ENCODE measurements at regions not wholly inside any gene's neighbourhood (a gene's known extent, or its start where the extent isn't known, plus 50 kb on each side); places are given as distances from the start of the nearest gene placed in this dataset.
A peak's percentile ranks its signal among the peaks of the same experiment; 100 is the strongest.

DNA sequence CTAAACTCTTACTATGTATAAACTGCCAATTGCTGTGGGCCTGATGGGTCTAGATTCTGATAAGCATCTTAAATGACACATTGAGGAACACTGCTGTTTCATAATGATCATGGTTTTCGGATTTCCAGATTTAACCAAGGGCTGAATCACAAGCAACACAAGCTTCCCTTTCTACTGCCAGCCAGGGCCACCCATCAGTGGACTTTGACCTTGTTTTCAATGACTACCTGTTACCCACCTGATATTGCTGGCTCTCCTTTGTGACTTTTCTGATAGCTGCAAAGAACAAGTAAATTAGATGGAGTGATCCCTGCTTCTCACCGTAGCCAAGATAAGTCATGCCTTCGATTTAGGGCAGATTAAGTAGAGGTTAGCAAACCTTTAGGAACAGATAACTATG is 259.0 kb downstream of the PAX3 start:
- Histone ChIP-seq H3K4me1 (no peaks in the 10 kb centered on the region), H3K9me3 (no peaks in the 10 kb centered on the region), H3K27ac (no peak overlapping the region), H3K27me3 (peaks cover 0 to 6% (median 0%) of the 10 kb centered on the region in 9 donors), H3K4me3 (no peak overlapping the region), H3K36me3 (no peaks in the 10 kb centered on the region)
- TF ChIP-seq POLR2A (IDR thresholded peaks at IDR 0.05) = no peak
- TF ChIP-seq CTCF (IDR thresholded peaks at IDR 0.05) = no peak
- ATAC-seq = no peak
- WGBS, 4 donors = 49 to 70% (median 65%) methylated on average over 3 of the region's 3 CpGs
- intact Hi-C loops (cut with DNase I) = no loop called here
- no peak for DNase-seq

DNA sequence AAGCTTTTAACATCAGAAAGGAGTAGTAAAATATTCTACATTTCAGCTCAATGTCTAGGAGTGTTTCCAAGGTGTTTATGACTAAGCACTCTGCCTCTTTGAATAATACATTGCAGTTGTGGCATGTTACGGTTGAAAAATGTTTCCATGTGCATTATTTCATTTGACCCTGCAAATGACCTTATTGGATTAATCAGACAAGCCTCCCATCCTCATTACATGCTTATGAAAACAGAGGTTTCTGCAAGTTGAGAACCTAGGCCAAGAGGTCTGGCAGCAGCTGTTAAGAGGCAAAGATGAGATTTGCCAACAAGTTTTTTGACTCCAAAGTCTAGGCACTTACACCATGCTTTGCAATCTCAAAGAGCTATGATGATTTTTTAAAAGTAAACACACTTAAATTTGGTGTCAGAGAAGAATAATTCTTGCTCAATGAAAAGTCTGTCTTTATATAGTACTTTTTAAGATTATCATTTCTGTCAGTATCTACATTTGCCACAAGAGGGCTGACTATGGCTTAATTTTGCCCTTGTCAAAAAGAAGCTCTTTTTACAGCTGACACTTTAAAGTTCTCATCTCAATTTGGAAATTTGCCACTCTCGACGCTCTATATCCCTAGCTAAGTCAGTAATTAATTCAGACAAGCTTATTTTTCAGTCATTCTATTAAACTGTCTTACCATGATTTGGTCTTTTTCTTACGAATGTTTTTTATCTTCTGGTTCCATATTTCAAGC is 260.6 kb downstream of the PAX3 start:
- Histone ChIP-seq H3K9me3 (no peaks in the 10 kb centered on the region), H3K27ac (no peak overlapping the region), H3K36me3 (no peaks in the 10 kb centered on the region), H3K4me1 (no peaks in the 10 kb centered on the region), H3K4me3 (no peak overlapping the region), H3K27me3 (peaks cover 0 to 3% (median 0%) of the 10 kb centered on the region in 9 donors)
- no peak for DNase-seq
- 45 to 54% (median 48%) methylated on average over 4 of the region's 4 CpGs for WGBS, 4 donors
- TF ChIP-seq CTCF (IDR thresholded peaks at IDR 0.05) = peak in 7 of 12 donors; percentile 11 to 37 (median 27)
- no peak for TF ChIP-seq POLR2A (IDR thresholded peaks at IDR 0.05)
- intact Hi-C loops (cut with DNase I) = no loop called here
- ATAC-seq = peak in 1 of 4 donors; percentile 71

DNA sequence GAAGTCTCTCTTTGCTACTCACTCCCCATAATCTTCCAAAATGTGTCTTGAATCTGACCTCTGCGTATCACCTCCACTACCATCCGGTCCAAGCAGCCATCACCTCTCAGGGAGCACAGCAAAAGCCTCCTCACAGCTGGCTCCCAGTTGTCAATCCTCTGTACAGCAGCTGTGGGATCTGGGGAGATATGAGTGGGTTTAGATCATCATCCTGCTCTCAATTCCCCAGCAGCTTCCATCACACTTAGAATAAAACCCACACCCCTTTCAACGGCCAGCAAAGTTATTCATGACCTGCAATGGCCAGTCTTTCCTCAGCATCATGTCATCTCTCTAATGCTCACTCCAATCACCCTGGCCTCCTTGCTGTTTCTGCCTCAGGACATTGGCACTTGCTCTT is 261.6 kb downstream of the PAX3 start:
- intact Hi-C loops (cut with DNase I) = no loop called here
- no peaks in the 10 kb centered on the region for H3K36me3 ChIP-seq
- ATAC-seq (peak in 1 of 4 donors; percentile 45), DNase-seq (no peak)
- H3K4me3 ChIP-seq = no peak overlapping the region
- no peaks in the 10 kb centered on the region for H3K9me3 ChIP-seq
- 61 to 67% (median 64%) methylated on average over 3 of the region's 3 CpGs for WGBS, 4 donors
- H3K27ac ChIP-seq = no peak overlapping the region
- no peak for TF ChIP-seq POLR2A (IDR thresholded peaks at IDR 0.05)
- peaks cover 0 to 3% (median 0%) of the 10 kb centered on the region in 9 donors for H3K27me3 ChIP-seq
- H3K4me1 ChIP-seq = no peaks in the 10 kb centered on the region

- no peak for ATAC-seq
- DNase-seq = no peak
- 91 to 96% (median 94%) methylated on average over 3 of the region's 3 CpGs for WGBS, 4 donors
- Histone ChIP-seq H3K4me1 (no peaks in the 10 kb centered on the region), H3K9me3 (no peaks in the 10 kb centered on the region), H3K36me3 (no peaks in the 10 kb centered on the region), H3K4me3 (no peak overlapping the region), H3K27ac (no peak overlapping the region), H3K27me3 (peaks cover 0 to 3% (median 0%) of the 10 kb centered on the region in 9 donors)
- intact Hi-C loops (cut with DNase I) = no loop called here
- no peak for TF ChIP-seq POLR2A (IDR thresholded peaks at IDR 0.05)
- no peak for TF ChIP-seq CTCF (IDR thresholded peaks at IDR 0.05)
These were observed 264.7 kb downstream of the PAX3 start for GRCh38 chr2:222034058-222034457.

GRCh38 chr2:222033541-222033940 is 265.3 kb downstream of the PAX3 start:
- ATAC-seq = no peak
- no peaks in the 10 kb centered on the region for H3K36me3 ChIP-seq
- no peak overlapping the region for H3K27ac ChIP-seq
- no peaks in the 10 kb centered on the region for H3K9me3 ChIP-seq
- TF ChIP-seq CTCF (IDR thresholded peaks at IDR 0.05) (no peak), POLR2A (IDR thresholded peaks at IDR 0.05) (no peak)
- peaks cover 0 to 3% (median 0%) of the 10 kb centered on the region in 9 donors for H3K27me3 ChIP-seq
- no peak overlapping the region for H3K4me3 ChIP-seq
- DNase-seq = no peak
- H3K4me1 ChIP-seq = no peaks in the 10 kb centered on the region
- WGBS, 4 donors = 59 to 67% (median 63%) methylated on average over 2 of the region's 2 CpGs
- intact Hi-C loops (cut with DNase I) = no loop called here
